ENCODE measurements at regions not wholly inside any gene's neighbourhood (a gene's known extent, or its start where the extent isn't known, plus 50 kb on each side); places are given as distances from the start of the nearest gene placed in this dataset.
"Not testable (repeated sequence)": the region's sequence is repeated elsewhere in the genome, so short reads cannot be mapped to it uniquely, and the experiment has no call there.

DNA sequence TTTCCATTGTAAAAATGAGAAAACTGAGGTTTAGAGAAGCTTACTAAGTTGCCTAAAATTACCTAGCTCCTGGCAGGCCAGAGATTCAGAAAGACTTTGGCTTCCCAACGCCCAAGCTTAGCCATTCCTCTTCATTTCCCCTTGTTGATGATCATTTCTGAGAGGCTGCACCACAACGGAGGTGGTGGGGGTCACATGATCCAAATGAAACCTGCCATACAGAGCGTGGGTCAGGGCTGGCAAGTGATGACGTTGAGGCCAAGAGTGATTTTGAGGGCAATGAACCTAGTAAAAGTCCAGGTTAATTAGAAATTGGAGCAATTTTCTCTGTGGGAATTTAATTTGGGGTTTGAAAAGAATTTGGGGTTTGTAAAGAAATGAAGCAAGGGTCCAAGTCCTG is 109.9 kb downstream of the TMEM182 start:
- H3K79me2 ChIP-seq (replicated peaks; ENCODE audit: insufficient read depth, low read length) = no peaks in the 10 kb centered on the region
- H3K9ac ChIP-seq (ENCODE audit: low read length) = no peak overlapping the region
- no peaks in the 10 kb centered on the region for H3F3A ChIP-seq (ENCODE audit: insufficient read depth, low read length, poor library complexity, severe bottlenecking)
- no peak overlapping the region for H2AFZ ChIP-seq (ENCODE audit: low read depth, low read length)
- no peaks in the 10 kb centered on the region for H4K20me1 ChIP-seq (ENCODE audit: insufficient read depth)
- no peaks in the 10 kb centered on the region for H3K9me3 ChIP-seq (ENCODE audit: low read length)
- TF ChIP-seq SMC3 (conservative IDR thresholded peaks at IDR 0.05; ENCODE audit: poor library complexity) (no peak), EZH2 (IDR thresholded peaks at IDR 0.05; ENCODE audit: borderline replicate concordance, insufficient read depth, low read length, poor library complexity, severe bottlenecking) (no peak), EP300 (conservative IDR thresholded peaks at IDR 0.05; ENCODE audit: poor library complexity, severe bottlenecking) (no peak), TAF1 (IDR thresholded peaks at IDR 0.05; ENCODE audit: low read depth) (no peak), MXI1 (conservative IDR thresholded peaks at IDR 0.05; ENCODE audit: poor library complexity, severe bottlenecking) (no peak), RAD21 (conservative IDR thresholded peaks at IDR 0.05) (no peak), POLR2AphosphoS5 (IDR thresholded peaks at IDR 0.05) (no peak)
- TF ChIP-seq, protein P1, sequence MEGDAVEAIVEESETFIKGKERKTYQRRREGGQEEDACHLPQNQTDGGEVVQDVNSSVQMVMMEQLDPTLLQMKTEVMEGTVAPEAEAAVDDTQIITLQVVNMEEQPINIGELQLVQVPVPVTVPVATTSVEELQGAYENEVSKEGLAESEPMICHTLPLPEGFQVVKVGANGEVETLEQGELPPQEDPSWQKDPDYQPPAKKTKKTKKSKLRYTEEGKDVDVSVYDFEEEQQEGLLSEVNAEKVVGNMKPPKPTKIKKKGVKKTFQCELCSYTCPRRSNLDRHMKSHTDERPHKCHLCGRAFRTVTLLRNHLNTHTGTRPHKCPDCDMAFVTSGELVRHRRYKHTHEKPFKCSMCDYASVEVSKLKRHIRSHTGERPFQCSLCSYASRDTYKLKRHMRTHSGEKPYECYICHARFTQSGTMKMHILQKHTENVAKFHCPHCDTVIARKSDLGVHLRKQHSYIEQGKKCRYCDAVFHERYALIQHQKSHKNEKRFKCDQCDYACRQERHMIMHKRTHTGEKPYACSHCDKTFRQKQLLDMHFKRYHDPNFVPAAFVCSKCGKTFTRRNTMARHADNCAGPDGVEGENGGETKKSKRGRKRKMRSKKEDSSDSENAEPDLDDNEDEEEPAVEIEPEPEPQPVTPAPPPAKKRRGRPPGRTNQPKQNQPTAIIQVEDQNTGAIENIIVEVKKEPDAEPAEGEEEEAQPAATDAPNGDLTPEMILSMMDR (IDR thresholded peaks at IDR 0.05; ENCODE audit: poor library complexity, severe bottlenecking) = no peak
- TF ChIP-seq, protein P2, sequence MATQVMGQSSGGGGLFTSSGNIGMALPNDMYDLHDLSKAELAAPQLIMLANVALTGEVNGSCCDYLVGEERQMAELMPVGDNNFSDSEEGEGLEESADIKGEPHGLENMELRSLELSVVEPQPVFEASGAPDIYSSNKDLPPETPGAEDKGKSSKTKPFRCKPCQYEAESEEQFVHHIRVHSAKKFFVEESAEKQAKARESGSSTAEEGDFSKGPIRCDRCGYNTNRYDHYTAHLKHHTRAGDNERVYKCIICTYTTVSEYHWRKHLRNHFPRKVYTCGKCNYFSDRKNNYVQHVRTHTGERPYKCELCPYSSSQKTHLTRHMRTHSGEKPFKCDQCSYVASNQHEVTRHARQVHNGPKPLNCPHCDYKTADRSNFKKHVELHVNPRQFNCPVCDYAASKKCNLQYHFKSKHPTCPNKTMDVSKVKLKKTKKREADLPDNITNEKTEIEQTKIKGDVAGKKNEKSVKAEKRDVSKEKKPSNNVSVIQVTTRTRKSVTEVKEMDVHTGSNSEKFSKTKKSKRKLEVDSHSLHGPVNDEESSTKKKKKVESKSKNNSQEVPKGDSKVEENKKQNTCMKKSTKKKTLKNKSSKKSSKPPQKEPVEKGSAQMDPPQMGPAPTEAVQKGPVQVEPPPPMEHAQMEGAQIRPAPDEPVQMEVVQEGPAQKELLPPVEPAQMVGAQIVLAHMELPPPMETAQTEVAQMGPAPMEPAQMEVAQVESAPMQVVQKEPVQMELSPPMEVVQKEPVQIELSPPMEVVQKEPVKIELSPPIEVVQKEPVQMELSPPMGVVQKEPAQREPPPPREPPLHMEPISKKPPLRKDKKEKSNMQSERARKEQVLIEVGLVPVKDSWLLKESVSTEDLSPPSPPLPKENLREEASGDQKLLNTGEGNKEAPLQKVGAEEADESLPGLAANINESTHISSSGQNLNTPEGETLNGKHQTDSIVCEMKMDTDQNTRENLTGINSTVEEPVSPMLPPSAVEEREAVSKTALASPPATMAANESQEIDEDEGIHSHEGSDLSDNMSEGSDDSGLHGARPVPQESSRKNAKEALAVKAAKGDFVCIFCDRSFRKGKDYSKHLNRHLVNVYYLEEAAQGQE (IDR thresholded peaks at IDR 0.05; ENCODE audit: borderline replicate concordance) = no peak
- H3K4me3 ChIP-seq (ENCODE audit: low read length) = no peak overlapping the region
- H3K27ac ChIP-seq (ENCODE audit: low read length) = no peak overlapping the region
- no peaks in the 10 kb centered on the region for H3K36me3 ChIP-seq (ENCODE audit: insufficient read depth, low read length)
- H3K27me3 ChIP-seq (ENCODE audit: insufficient read depth, low read depth, low read length) = no peaks in the 10 kb centered on the region
- H3K4me2 ChIP-seq (ENCODE audit: low read length) = no peak overlapping the region
- no peaks in the 10 kb centered on the region for H3K9me2 ChIP-seq (ENCODE audit: insufficient read depth, low read length)

DNA sequence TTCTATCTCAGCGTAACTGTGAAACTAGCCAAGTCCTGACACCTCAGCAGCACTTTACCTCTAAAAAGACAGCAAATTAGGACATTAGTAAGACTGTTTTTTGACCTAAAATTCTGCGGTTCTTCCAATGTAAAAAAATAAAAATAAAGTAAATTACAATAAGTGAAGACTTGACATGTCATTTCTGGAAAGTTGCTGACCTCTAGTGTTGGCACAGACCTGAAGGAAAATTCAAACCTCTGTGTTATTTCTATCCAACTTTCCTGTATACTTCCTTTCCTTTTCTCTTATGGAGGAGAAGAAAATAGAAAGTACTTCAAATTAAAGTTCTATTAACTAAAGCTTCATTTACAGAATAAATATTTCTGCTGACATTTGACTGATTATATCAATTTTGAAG is 110.6 kb downstream of the TMEM182 start:
- Histone ChIP-seq H3K27ac (ENCODE audit: low read length) (no peak overlapping the region), H3K9me3 (ENCODE audit: low read length) (no peaks in the 10 kb centered on the region), H3K9ac (ENCODE audit: low read length) (no peak overlapping the region), H3K36me3 (ENCODE audit: insufficient read depth, low read length) (no peaks in the 10 kb centered on the region), H3K79me2 (replicated peaks; ENCODE audit: insufficient read depth, low read length) (no peaks in the 10 kb centered on the region), H3K4me2 (ENCODE audit: low read length) (no peak overlapping the region), H3K9me2 (ENCODE audit: insufficient read depth, low read length) (no peaks in the 10 kb centered on the region), H4K20me1 (ENCODE audit: insufficient read depth) (no peaks in the 10 kb centered on the region), H3F3A (ENCODE audit: insufficient read depth, low read length, poor library complexity, severe bottlenecking) (no peaks in the 10 kb centered on the region), H3K4me3 (ENCODE audit: low read length) (no peak overlapping the region), H2AFZ (ENCODE audit: low read depth, low read length) (no peak overlapping the region), H3K27me3 (ENCODE audit: insufficient read depth, low read depth, low read length) (no peaks in the 10 kb centered on the region)
- TF ChIP-seq SMC3 (conservative IDR thresholded peaks at IDR 0.05; ENCODE audit: poor library complexity) = peak; percentile 72
- TF ChIP-seq MXI1 (conservative IDR thresholded peaks at IDR 0.05; ENCODE audit: poor library complexity, severe bottlenecking) = no peak
- no peak for TF ChIP-seq EP300 (conservative IDR thresholded peaks at IDR 0.05; ENCODE audit: poor library complexity, severe bottlenecking)
- TF ChIP-seq RAD21 (conservative IDR thresholded peaks at IDR 0.05) = peak; percentile 77
- no peak for TF ChIP-seq EZH2 (IDR thresholded peaks at IDR 0.05; ENCODE audit: borderline replicate concordance, insufficient read depth, low read length, poor library complexity, severe bottlenecking)
- TF ChIP-seq, protein P1 (IDR thresholded peaks at IDR 0.05; ENCODE audit: poor library complexity, severe bottlenecking) = peak; percentile 71
- no peak for TF ChIP-seq TAF1 (IDR thresholded peaks at IDR 0.05; ENCODE audit: low read depth)
- no peak for TF ChIP-seq POLR2AphosphoS5 (IDR thresholded peaks at IDR 0.05)
- TF ChIP-seq, protein P2 (IDR thresholded peaks at IDR 0.05; ENCODE audit: borderline replicate concordance) = no peak

DNA sequence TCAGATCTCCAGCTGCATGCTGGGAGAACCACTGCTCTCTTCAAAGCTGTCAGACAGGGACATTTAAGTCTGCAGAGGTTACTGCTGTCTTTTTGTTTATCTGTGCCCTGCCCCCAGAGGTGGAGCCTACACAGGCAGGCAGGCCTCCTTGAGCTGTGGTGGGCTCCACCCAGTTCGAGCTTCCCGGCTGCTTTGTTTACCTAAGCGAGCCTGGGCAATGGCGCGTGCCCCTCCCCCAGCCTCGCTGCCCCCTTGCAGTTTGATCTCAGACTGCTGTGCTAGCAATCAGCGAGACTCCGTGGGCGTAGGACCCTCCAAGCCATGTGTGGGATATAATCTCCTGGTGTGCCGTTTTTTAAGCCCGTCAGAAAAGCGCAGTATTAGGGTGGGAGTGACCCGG is 117.7 kb downstream of the TMEM182 start:
- not testable (repeated sequence) for H3K79me2 ChIP-seq (replicated peaks; ENCODE audit: insufficient read depth, low read length); H3K9ac ChIP-seq (ENCODE audit: low read length); H3F3A ChIP-seq (ENCODE audit: insufficient read depth, low read length, poor library complexity, severe bottlenecking); H4K20me1 ChIP-seq (ENCODE audit: insufficient read depth); H3K27ac ChIP-seq (ENCODE audit: low read length); H2AFZ ChIP-seq (ENCODE audit: low read depth, low read length); H3K9me2 ChIP-seq (ENCODE audit: insufficient read depth, low read length); H3K9me3 ChIP-seq (ENCODE audit: low read length); H3K27me3 ChIP-seq (ENCODE audit: insufficient read depth, low read depth, low read length); H3K4me2 ChIP-seq (ENCODE audit: low read length); H3K4me3 ChIP-seq (ENCODE audit: low read length); H3K36me3 ChIP-seq (ENCODE audit: insufficient read depth, low read length)

Data from neural cell (in vitro differentiated cells).